H1 (cell line): ENCODE measurements at regions not wholly inside any gene's neighbourhood (a gene's known extent, or its start where the extent isn't known, plus 50 kb on each side); places are given as distances from the start of the nearest gene placed in this dataset.

ENCODE experiments used
- CTCF ChIA-PET: fragments of 300-600 bp; sonication (Branson Sonifier 250); formaldehyde crosslinking; loops from one replicate; lab custom pipeline; 2021; ENCODE audit not compliant: partially characterized antibody; lab: Charles Lee
- POLR2A ChIA-PET: fragments of 300-600 bp; sonication (Branson Sonifier 250); formaldehyde crosslinking; loops from one replicate; lab custom pipeline; 2021; ENCODE audit warnings: inconsistent platforms; ENCODE audit not compliant: partially characterized antibody; lab: Charles Lee
- DNase-seq, 2 experiments: peaks; one replicate each; pipeline versions ENCODE4 v3.0.0 to v3.0.0-alpha.2; 2010 to 2022; ENCODE audit warnings: low spot score in 2 of 2, low read depth in 1 of 2, mixed read lengths in 1 of 2
- FAIRE-seq: peaks from 2 replicates; lab custom pipeline; 2011; peaks lifted over from hg19 to GRCh38; lab: Jason Lieb, UNC
- H2AFZ ChIP-seq: 2 replicates; pipeline ENCODE4 v1.8.1; 2012; ENCODE audit warnings: low read length, inconsistent platforms
- H2AK5ac ChIP-seq: 2 replicates; pipeline ENCODE4 v1.6.1; 2013; ENCODE audit warnings: low read depth, low read length
- H2BK120ac ChIP-seq: replicated peaks from 2 replicates; pipeline ENCODE3; 2013; ENCODE audit warnings: low read depth, low read length, inconsistent platforms
- H2BK12ac ChIP-seq: 2 replicates; pipeline ENCODE4 v1.6.1; 2013; ENCODE audit warnings: low read depth, low read length
- H2BK15ac ChIP-seq: 2 replicates; pipeline ENCODE4 v1.6.1; 2013; ENCODE audit warnings: low read length
- H2BK20ac ChIP-seq: 2 replicates; pipeline ENCODE4 v1.6.1; 2013; ENCODE audit warnings: low read length
- H2BK5ac ChIP-seq: 2 replicates; pipeline ENCODE4 v1.6.1; 2013; ENCODE audit warnings: low read depth, low read length
- H3K14ac ChIP-seq: 2 replicates; pipeline ENCODE4 v1.6.1; 2013; ENCODE audit warnings: inconsistent platforms; ENCODE audit not compliant: insufficient read length
- H3K18ac ChIP-seq: 2 replicates; pipeline ENCODE4 v1.6.1; 2013; ENCODE audit warnings: low read length; ENCODE audit errors: extremely low read depth
- H3K23ac ChIP-seq: 2 replicates; pipeline ENCODE4 v1.6.1; 2013; ENCODE audit warnings: inconsistent platforms; ENCODE audit not compliant: insufficient read length
- H3K23me2 ChIP-seq: 2 replicates; pipeline ENCODE4 v1.6.1; 2013; ENCODE audit warnings: low read depth, low read length
- H3K27ac ChIP-seq: 2 replicates; pipeline ENCODE4 v1.6.1; 2011; ENCODE audit warnings: low read depth, low read length, inconsistent platforms
- H3K27me3 ChIP-seq, 4 experiments: replicated peaks in 1 of 4; 1 replicate in 1 of 4; 2 replicates in 3 of 4; pipeline versions ENCODE4 v1.6.1 to v1.8.1; 2011 to 2013; ENCODE audit warnings: low read length in 3 of 4, mild to moderate bottlenecking in 3 of 4, inconsistent platforms in 2 of 4, mixed read lengths in 2 of 4, moderate library complexity in 1 of 4; ENCODE audit not compliant: control insufficient read depth in 3 of 4, insufficient read depth in 3 of 4; ENCODE audit errors: extremely low read depth in 1 of 4
- H3K36me3 ChIP-seq, 4 experiments: 2 replicates each; pipeline versions ENCODE4 v1.6.1 to v1.8.1; 2011 to 2013; ENCODE audit warnings: mild to moderate bottlenecking in 4 of 4, low read length in 3 of 4, moderate library complexity in 2 of 4, control low read depth in 1 of 4, inconsistent platforms in 1 of 4; ENCODE audit not compliant: insufficient read depth in 4 of 4, control insufficient read depth in 2 of 4
- H3K4ac ChIP-seq: replicated peaks from 2 replicates; pipeline ENCODE3; 2013; ENCODE audit warnings: low read length, low read depth, mixed read lengths, inconsistent platforms; ENCODE audit not compliant: insufficient read length
- H3K4me1 ChIP-seq, 4 experiments: replicated peaks in 1 of 4; 1 replicate in 1 of 4; 2 replicates in 3 of 4; pipeline versions ENCODE4 v1.6.1 to v1.8.1; 2011 to 2013; ENCODE audit warnings: low read length in 3 of 4, inconsistent platforms in 2 of 4, mixed read lengths in 1 of 4; ENCODE audit not compliant: insufficient read depth in 4 of 4, control insufficient read depth in 3 of 4
- H3K4me2 ChIP-seq, 2 experiments: 2 replicates each; pipeline versions ENCODE4 v1.6.1 to v1.8.1; 2011 to 2013; ENCODE audit warnings: low read depth in 2 of 2, low read length in 2 of 2, control low read depth in 1 of 2, inconsistent platforms in 1 of 2, mild to moderate bottlenecking in 1 of 2; ENCODE audit not compliant: insufficient read depth in 1 of 2
- H3K4me3 ChIP-seq, 4 experiments: fragments of 200-600, 300-600 bp in 1 of 4; sonication (generic), shearing (Covaris generic), sonication (Bioruptor Twin) in 1 of 4; 2 replicates each; pipeline versions ENCODE4 v1.5.1 to v1.8.1; 2011 to 2016; ENCODE audit warnings: low read length in 4 of 4, low read depth in 3 of 4, control low read depth in 2 of 4, inconsistent platforms in 2 of 4, mild to moderate bottlenecking in 2 of 4, mixed read lengths in 1 of 4, moderate library complexity in 1 of 4; ENCODE audit not compliant: insufficient read depth in 2 of 4; ENCODE audit errors: extremely low read depth in 1 of 4
- H3K56ac ChIP-seq: replicated peaks from 2 replicates; pipeline ENCODE3; 2013; ENCODE audit warnings: low read depth, mild to moderate bottlenecking, mixed read lengths, low read length, inconsistent platforms; ENCODE audit not compliant: insufficient read length
- H3K79me1 ChIP-seq: 2 replicates; pipeline ENCODE4 v1.6.1; 2013; ENCODE audit warnings: low read depth, low read length, control low read depth
- H3K79me2 ChIP-seq, 2 experiments: 2 replicates each; pipeline versions ENCODE4 v1.6.1 to v1.8.1; 2012 to 2013; ENCODE audit warnings: low read length in 2 of 2, mild to moderate bottlenecking in 2 of 2, inconsistent platforms in 1 of 2; ENCODE audit not compliant: insufficient read depth in 2 of 2, control insufficient read depth in 1 of 2
- H3K9ac ChIP-seq, 4 experiments: replicated peaks in 1 of 4; 1 replicate in 1 of 4; 2 replicates in 3 of 4; pipeline versions ENCODE4 v1.6.1 to v1.8.1; 2011 to 2013; ENCODE audit warnings: low read depth in 3 of 4, low read length in 3 of 4, control low read depth in 2 of 4, mild to moderate bottlenecking in 2 of 4, moderate library complexity in 2 of 4, inconsistent platforms in 1 of 4; ENCODE audit errors: extremely low read depth in 1 of 4
- H3K9me3 ChIP-seq, 2 experiments: 2 replicates each; pipeline versions ENCODE4 v1.6.1 to v1.8.1; 2012 to 2013; ENCODE audit warnings: mild to moderate bottlenecking in 2 of 2, moderate library complexity in 2 of 2, control low read depth in 1 of 2, inconsistent platforms in 1 of 2, low read depth in 1 of 2, low read length in 1 of 2, mixed read lengths in 1 of 2; ENCODE audit not compliant: insufficient read depth in 2 of 2
- H4K20me1 ChIP-seq, 2 experiments: replicated peaks in 1 of 2; 2 replicates each; pipeline versions ENCODE3 to v1.8.1; 2011 to 2013; ENCODE audit warnings: inconsistent platforms in 2 of 2, low read length in 2 of 2, mild to moderate bottlenecking in 1 of 2; ENCODE audit not compliant: insufficient read depth in 2 of 2, control insufficient read depth in 1 of 2
- H4K5ac ChIP-seq: 2 replicates; pipeline ENCODE4 v1.6.1; 2013; ENCODE audit warnings: low read length, low read depth, mixed read lengths, inconsistent platforms; ENCODE audit not compliant: insufficient read length
- H4K8ac ChIP-seq: 2 replicates; pipeline ENCODE4 v1.8.0; 2013; ENCODE audit warnings: mild to moderate bottlenecking, moderate library complexity, low read length, inconsistent platforms; ENCODE audit not compliant: insufficient read depth; ENCODE audit errors: extremely low read depth
- H4K91ac ChIP-seq: replicated peaks from 2 replicates; pipeline ENCODE3; 2013; ENCODE audit warnings: low read length, mixed read lengths, inconsistent platforms; ENCODE audit not compliant: insufficient read length
- CHD1 ChIP-seq: IDR thresholded peaks from 2 replicates; pipeline ENCODE4 v1.6.1; 2012; ENCODE audit warnings: low read depth, low read length, improper control_type of control experiment
- E2F6 ChIP-seq: IDR thresholded peaks from 2 replicates; pipeline ENCODE4 v1.6.1; 2012; ENCODE audit warnings: inconsistent platforms
- EZH2 ChIP-seq: fragments of 200-600 bp; sonication (generic); IDR thresholded peaks from 2 replicates; pipeline ENCODE4 v1.7.1; 2012; ENCODE audit warnings: low read depth, mild to moderate bottlenecking, moderate library complexity, low read length, inconsistent platforms; ENCODE audit not compliant: severe bottlenecking
- FOSL1 ChIP-seq: IDR thresholded peaks from 2 replicates; pipeline ENCODE4 v1.6.1; 2011; ENCODE audit warnings: mild to moderate bottlenecking, low read depth, low read length, moderate library complexity; ENCODE audit not compliant: insufficient read depth
- MAFK ChIP-seq: IDR thresholded peaks from 2 replicates; pipeline ENCODE4 v1.6.1; 2012; ENCODE audit warnings: low read depth, mild to moderate bottlenecking, improper control_type of control experiment, low read length
- NANOG ChIP-seq: IDR thresholded peaks from 2 replicates; pipeline ENCODE4 v1.6.1; 2011; ENCODE audit warnings: low read length, low read depth, mild to moderate bottlenecking, inconsistent platforms; ENCODE audit not compliant: insufficient read depth, poor library complexity, severe bottlenecking
- TBP ChIP-seq: IDR thresholded peaks from 2 replicates; pipeline ENCODE4 v1.6.1; 2011; ENCODE audit warnings: low read depth, low read length, improper control_type of control experiment
- TEAD4 ChIP-seq: IDR thresholded peaks from 2 replicates; pipeline ENCODE4 v1.6.1; 2012; ENCODE audit warnings: low read depth, low read length, inconsistent platforms, mixed read lengths
- WGBS, 2 experiments: shearing (Covaris generic) in 1 of 2; methylation state at CpG; one replicate each; pipeline versions ENCODE4 v1.1.6 to v1.1.7; 2013 to 2015; ENCODE audit warnings: low lambda C conversion rate in 2 of 2, mixed read lengths in 2 of 2, inconsistent platforms in 1 of 2, low coverage in 1 of 2, missing lambda C conversion rate in 1 of 2; ENCODE audit not compliant: insufficient replicate concordance in 2 of 2, insufficient coverage in 1 of 2, insufficient read length in 1 of 2; ENCODE audit errors: extremely low coverage in 1 of 2, missing lambda C conversion rate in 1 of 2; 5-methylcytosine and 5-hydroxymethylcytosine counted together

DNA sequence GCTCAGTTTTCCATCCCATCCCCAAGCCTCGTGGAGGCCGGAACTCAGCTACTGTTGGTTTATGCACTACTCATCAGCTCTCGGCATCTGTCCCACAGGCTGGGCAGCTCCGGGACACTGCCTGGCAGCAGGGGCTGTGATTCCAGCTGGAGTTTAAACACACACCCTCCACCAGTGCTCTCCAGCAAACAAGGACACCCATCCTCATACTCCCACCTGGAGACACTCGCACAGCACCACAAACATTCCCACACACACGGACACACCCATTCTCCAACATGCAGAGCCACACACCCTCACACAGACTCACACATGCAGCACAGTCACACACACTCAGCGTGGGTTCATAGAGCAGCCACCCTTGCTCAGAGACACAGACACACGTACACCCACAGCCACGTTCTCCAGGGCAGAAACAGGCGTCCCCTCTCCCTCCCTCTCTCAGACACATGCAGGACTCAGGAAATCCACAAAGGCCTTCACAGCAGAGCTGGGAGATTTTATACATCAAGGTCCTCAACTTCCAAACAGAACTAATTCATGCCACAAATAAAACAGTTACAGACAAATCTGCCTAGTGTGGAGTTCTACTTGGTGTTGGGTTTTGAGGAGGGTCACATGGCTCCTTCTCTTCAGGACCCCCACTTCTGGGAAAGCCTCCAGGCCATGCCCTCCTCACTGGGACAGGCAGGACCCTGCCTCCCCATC, 785.4 kb downstream of the UQCRFS1 start:
- Histone ChIP-seq H3K4me1 (peaks cover 9 to 32% (median 20%) of the 10 kb centered on the region in 4 experiments), H3K79me1 (no peaks in the 10 kb centered on the region), H3K4me2 (no peak overlapping the region), H2AFZ (no peak overlapping the region), H2AK5ac (peak overlapping the region; percentile 98), H3K4ac (peak overlapping the region; percentile 64), H3K9me3 (no peaks in the 10 kb centered on the region), H4K20me1 (no peaks in the 10 kb centered on the region), H2BK15ac (peak overlapping the region; percentile 99; the same call in 1 of the 2 replicates), H2BK12ac (peak overlapping the region; percentile 99), H4K5ac (no peak overlapping the region), H2BK120ac (peak overlapping the region; percentile 16), H3K23ac (no peak overlapping the region), H2BK20ac (peak overlapping the region; percentile 99), H3K36me3 (no peaks in the 10 kb centered on the region), H2BK5ac (peak overlapping the region; percentile 95), H3K14ac (no peak overlapping the region), H4K8ac (no peak overlapping the region; the same call in 1 of the 2 replicates), H3K9ac (no peak overlapping the region), H3K27ac (no peak overlapping the region), H3K4me3 (no peak overlapping the region), H3K18ac (peak overlapping the region; percentile 91; the same call in 1 of the 2 replicates), H3K23me2 (peaks cover 3% of the 10 kb centered on the region; the same call in 1 of the 2 replicates), H3K79me2 (no peaks in the 10 kb centered on the region), H3K27me3 (no peaks in the 10 kb centered on the region), H3K56ac (no peak overlapping the region), H4K91ac (peak overlapping the region; percentile 85)
- ChIA-PET POLR2A (interaction anchor here (1.2 kb wide), 1 partner anchor 21 kb away, joined by 3 read pairs; no protein-coding TSS in a partner anchor), CTCF (interaction anchor here (0.7 to 1.4 kb wide), 2 partner anchors 27 to 182 kb away, joined by 4 to 5 read pairs; no protein-coding TSS in a partner anchor)
- 95% methylated on average over 10 of the region's 10 CpGs; no CpG with 5 or more reads in 1 of the 2 experiments for WGBS, 2 experiments
- DNase-seq (peak in 1 of 2 experiments; percentile 11), FAIRE-seq (no peak)
- no peak for TF ChIP-seq TEAD4
- no peak for TF ChIP-seq E2F6
- no peak for TF ChIP-seq NANOG
- TF ChIP-seq MAFK: no peak
- no peak for TF ChIP-seq EZH2
- TF ChIP-seq TBP: no peak
- no peak for TF ChIP-seq FOSL1
- no peak for TF ChIP-seq CHD1
